ENCODE measurements at regions not wholly inside any gene's neighbourhood (a gene's known extent, or its start where the extent isn't known, plus 50 kb on each side); places are given as distances from the start of the nearest gene placed in this dataset.

- DNase-seq: no peak
Measured at GRCh38 chr2:129247751-129248150, 731.7 kb upstream of the RAB6C start.

GRCh38 chr2:129248198-129248597 is 731.3 kb upstream of the RAB6C start:
- no peak for DNase-seq

- DNase-seq: no peak
Measured at GRCh38 chr2:129252781-129253460, 726.5 kb upstream of the RAB6C start.

GRCh38 chr2:129253461-129253812 is 726.0 kb upstream of the RAB6C start:
- no peak for DNase-seq

- no peak for DNase-seq
Measured at GRCh38 chr2:129254718-129255117, 724.7 kb upstream of the RAB6C start.

- DNase-seq: no peak
Measured at GRCh38 chr2:129255610-129256313, 723.7 kb upstream of the RAB6C start.

- no peak for DNase-seq
Measured at GRCh38 chr2:129256642-129257041, 722.8 kb upstream of the RAB6C start.

GRCh38 chr2:129262934-129263333 is 716.5 kb upstream of the RAB6C start:
- no peak for DNase-seq

GRCh38 chr2:129263939-129264338 is 715.5 kb upstream of the RAB6C start:
- DNase-seq: no peak

- DNase-seq: no peak
Measured at GRCh38 chr2:129267559-129267958, 711.9 kb upstream of the RAB6C start.

- DNase-seq: no peak
Measured at GRCh38 chr2:129273266-129274037, 706.0 kb upstream of the RAB6C start.

GRCh38 chr2:129274038-129274415 is 705.4 kb upstream of the RAB6C start:
- DNase-seq: no peak

GRCh38 chr2:129274918-129275317 is 704.5 kb upstream of the RAB6C start:
- DNase-seq: no peak

GRCh38 chr2:129275706-129276105 is 703.8 kb upstream of the RAB6C start:
- DNase-seq: no peak

- DNase-seq: no peak
Measured at GRCh38 chr2:129276978-129277584, 702.4 kb upstream of the RAB6C start.

GRCh38 chr2:129277585-129277981 is 701.9 kb upstream of the RAB6C start:
- DNase-seq: no peak

- no peak for DNase-seq
Measured at GRCh38 chr2:129281791-129282530, 697.5 kb upstream of the RAB6C start.

- no peak for DNase-seq
Measured at GRCh38 chr2:129285012-129285411, 694.5 kb upstream of the RAB6C start.

GRCh38 chr2:129293326-129293725 is 686.1 kb upstream of the RAB6C start:
- DNase-seq: no peak

GRCh38 chr2:129296396-129296795 is 683.1 kb upstream of the RAB6C start:
- DNase-seq: no peak

- no peak for DNase-seq
Measured at GRCh38 chr2:129296806-129297205, 682.7 kb upstream of the RAB6C start.

GRCh38 chr2:129297430-129297829 is 682.0 kb upstream of the RAB6C start:
- DNase-seq: no peak

GRCh38 chr2:129299338-129299737 is 680.1 kb upstream of the RAB6C start:
- DNase-seq: no peak
